ENCODE measurements at regions not wholly inside any gene's neighbourhood (a gene's known extent, or its start where the extent isn't known, plus 50 kb on each side); places are given as distances from the start of the nearest gene placed in this dataset.

DNA sequence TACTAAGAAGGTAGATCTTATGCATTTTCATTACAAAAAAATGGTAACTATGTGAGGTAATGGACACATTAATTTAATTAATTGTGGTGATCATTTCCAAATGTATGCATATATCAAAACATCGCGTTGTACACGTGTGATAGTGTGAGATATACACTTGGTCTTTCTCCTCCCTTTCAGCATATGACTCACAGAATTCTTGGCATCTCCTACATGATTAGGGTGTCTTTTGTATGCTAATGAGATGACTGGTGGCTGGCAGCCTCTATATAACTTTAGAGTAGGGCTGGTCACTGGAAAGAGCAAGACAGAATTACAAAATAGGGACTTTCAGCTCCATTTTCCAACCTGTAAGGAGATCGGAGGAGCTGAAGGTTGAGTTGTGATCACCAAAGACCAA is 1167.6 kb downstream of the CDH12 start:
- Mint-ChIP-seq H3K36me3 (ENCODE audit: low read depth) (no peaks in the 10 kb centered on the region), H3K27me3 (ENCODE audit: low read depth, poor library complexity) (peaks cover 6% of the 10 kb centered on the region), H3K4me3 (no peak overlapping the region), H3K9me3 (no peaks in the 10 kb centered on the region), H3K27ac (no peak overlapping the region), H3K4me1 (peaks cover 9% of the 10 kb centered on the region)
- DNase-seq = no peak
- no peak for TF ChIP-seq CTCF (IDR thresholded peaks at IDR 0.05)

- Mint-ChIP-seq H3K27ac (no peak overlapping the region), H3K9me3 (no peaks in the 10 kb centered on the region), H3K4me1 (peaks cover 9% of the 10 kb centered on the region), H3K36me3 (ENCODE audit: low read depth) (no peaks in the 10 kb centered on the region), H3K4me3 (no peak overlapping the region), H3K27me3 (ENCODE audit: low read depth, poor library complexity) (peaks cover 6% of the 10 kb centered on the region)
- no peak for DNase-seq
- no peak for TF ChIP-seq CTCF (IDR thresholded peaks at IDR 0.05)
These were observed 1168.2 kb downstream of the CDH12 start for GRCh38 chr5:21684992-21685391.

- TF ChIP-seq CTCF (IDR thresholded peaks at IDR 0.05) = no peak
- Mint-ChIP-seq H3K4me1 (no peaks in the 10 kb centered on the region), H3K9me3 (no peaks in the 10 kb centered on the region), H3K4me3 (no peak overlapping the region), H3K36me3 (ENCODE audit: low read depth) (no peaks in the 10 kb centered on the region), H3K27ac (no peak overlapping the region), H3K27me3 (ENCODE audit: low read depth, poor library complexity) (no peaks in the 10 kb centered on the region)
- no peak for DNase-seq
These were observed 1171.2 kb downstream of the CDH12 start for GRCh38 chr5:21681911-21682310.

DNA sequence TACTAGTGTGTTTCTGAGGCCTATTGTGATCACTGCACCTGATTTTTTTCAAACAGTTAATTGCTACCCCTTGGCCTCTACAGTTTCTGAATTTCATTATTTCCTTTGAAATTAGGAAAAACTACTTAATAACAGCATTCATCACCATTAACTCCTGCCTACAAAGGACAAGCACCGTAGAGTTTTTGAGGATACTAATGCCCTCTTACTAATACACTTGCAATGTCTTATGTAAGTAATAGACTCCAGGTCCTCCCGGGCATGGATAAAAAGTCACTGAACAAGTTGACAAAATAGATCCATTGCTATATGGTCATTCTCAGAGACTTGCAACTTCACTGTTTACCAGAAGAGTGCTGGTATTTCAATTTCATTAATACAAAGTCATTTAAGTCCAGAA is 1172.5 kb downstream of the CDH12 start:
- no peak for DNase-seq
- H3K9me3 Mint-ChIP-seq = no peaks in the 10 kb centered on the region
- H3K4me3 Mint-ChIP-seq = no peak overlapping the region
- no peaks in the 10 kb centered on the region for H3K4me1 Mint-ChIP-seq
- H3K27me3 Mint-ChIP-seq (ENCODE audit: low read depth, poor library complexity) = no peaks in the 10 kb centered on the region
- no peak for TF ChIP-seq CTCF (IDR thresholded peaks at IDR 0.05)
- no peaks in the 10 kb centered on the region for H3K36me3 Mint-ChIP-seq (ENCODE audit: low read depth)
- H3K27ac Mint-ChIP-seq = no peak overlapping the region

- Mint-ChIP-seq H3K27me3 (ENCODE audit: low read depth, poor library complexity) (no peaks in the 10 kb centered on the region), H3K36me3 (ENCODE audit: low read depth) (no peaks in the 10 kb centered on the region), H3K9me3 (no peaks in the 10 kb centered on the region), H3K4me3 (no peak overlapping the region), H3K27ac (no peak overlapping the region), H3K4me1 (no peaks in the 10 kb centered on the region)
- no peak for TF ChIP-seq CTCF (IDR thresholded peaks at IDR 0.05)
- no peak for DNase-seq
These were observed 1172.9 kb downstream of the CDH12 start for GRCh38 chr5:21680196-21680595.

- DNase-seq = no peak
- TF ChIP-seq CTCF (IDR thresholded peaks at IDR 0.05) = no peak
- H3K4me1 Mint-ChIP-seq = no peaks in the 10 kb centered on the region
- no peak overlapping the region for H3K4me3 Mint-ChIP-seq
- no peaks in the 10 kb centered on the region for H3K36me3 Mint-ChIP-seq (ENCODE audit: low read depth)
- H3K9me3 Mint-ChIP-seq = no peaks in the 10 kb centered on the region
- H3K27me3 Mint-ChIP-seq (ENCODE audit: low read depth, poor library complexity) = no peaks in the 10 kb centered on the region
- no peak overlapping the region for H3K27ac Mint-ChIP-seq
These were observed 1174.6 kb downstream of the CDH12 start for GRCh38 chr5:21678526-21678925.
